Muscle layer of colon (tissue), 2 donors: ENCODE measurements at regions not wholly inside any gene's neighbourhood (a gene's known extent, or its start where the extent isn't known, plus 50 kb on each side); places are given as distances from the start of the nearest gene placed in this dataset.

Source experiments
- H3K27ac ChIP-seq: one replicate; pipeline ENCODE4 v1.7.0; 2013; ENCODE audit warnings: low read depth, mild to moderate bottlenecking, low read length, moderate library complexity
- H3K27me3 ChIP-seq, 2 donors: one replicate each; pipeline ENCODE4 v1.7.0; 2013; ENCODE audit warnings: low read length in 2 of 2, mild to moderate bottlenecking in 2 of 2; ENCODE audit not compliant: insufficient read depth in 2 of 2, control insufficient read depth in 1 of 2
- H3K36me3 ChIP-seq: one replicate; pipeline ENCODE4 v1.7.0; 2013; ENCODE audit warnings: mild to moderate bottlenecking, low read length; ENCODE audit not compliant: insufficient read depth
- H3K4me1 ChIP-seq: one replicate; pipeline ENCODE4 v1.7.0; 2013; ENCODE audit warnings: mild to moderate bottlenecking, low read length; ENCODE audit not compliant: insufficient read depth
- H3K4me3 ChIP-seq, 2 donors: one replicate each; pipeline ENCODE4 v1.7.0; 2013; ENCODE audit warnings: low read length in 2 of 2, low read depth in 1 of 2, mild to moderate bottlenecking in 1 of 2, moderate library complexity in 1 of 2
- H3K9ac ChIP-seq: one replicate; pipeline ENCODE4 v1.7.0; 2013; ENCODE audit warnings: low read length
- H3K9me3 ChIP-seq: one replicate; pipeline ENCODE4 v1.7.0; 2013; ENCODE audit warnings: mild to moderate bottlenecking, low read length
- donor health status: abdominal sarcoma.
- donor health status: Adenocarcinoma of cecum.

DNA sequence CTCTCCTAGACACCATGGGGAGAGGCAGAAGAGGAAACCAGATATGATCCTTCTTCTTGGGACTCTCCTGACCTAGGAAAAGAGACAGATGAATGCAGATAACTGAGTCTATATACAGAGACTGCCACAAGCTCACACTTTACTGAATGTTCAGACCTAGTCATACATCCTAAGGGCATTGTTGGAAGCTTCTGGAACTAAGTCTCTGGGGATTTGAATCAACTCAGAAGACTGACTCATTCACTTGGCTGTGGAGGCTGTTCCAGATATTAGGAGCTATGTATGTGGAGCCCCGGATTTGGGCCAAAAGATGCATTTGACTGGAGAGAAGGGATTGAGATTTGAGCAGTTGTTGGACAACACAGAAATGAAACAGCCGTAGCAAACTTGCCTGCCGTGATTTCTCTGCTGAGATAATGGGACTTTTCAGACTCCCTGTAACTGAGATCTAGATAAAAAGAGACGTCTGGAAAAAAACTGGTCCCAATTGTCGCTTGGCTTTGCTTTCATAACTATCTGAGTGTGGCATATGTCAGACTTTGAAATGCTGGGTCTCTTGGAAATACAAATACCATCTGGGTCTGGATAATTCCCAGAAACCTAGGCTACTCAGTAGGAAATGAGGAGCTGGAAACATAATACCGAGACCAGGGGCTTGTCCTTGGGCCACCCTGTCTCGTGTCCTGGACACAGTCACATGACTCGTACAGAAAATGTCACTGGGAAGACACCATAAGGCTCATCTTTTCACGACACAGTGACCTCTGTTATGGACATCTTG is 396.8 kb downstream of the NUAK1 start:
- Histone ChIP-seq H3K27me3 (no peaks in the 10 kb centered on the region), H3K36me3 (no peaks in the 10 kb centered on the region), H3K9me3 (no peaks in the 10 kb centered on the region), H3K4me1 (peaks cover 14% of the 10 kb centered on the region), H3K27ac (no peak overlapping the region), H3K9ac (no peak overlapping the region), H3K4me3 (no peak overlapping the region)

DNA sequence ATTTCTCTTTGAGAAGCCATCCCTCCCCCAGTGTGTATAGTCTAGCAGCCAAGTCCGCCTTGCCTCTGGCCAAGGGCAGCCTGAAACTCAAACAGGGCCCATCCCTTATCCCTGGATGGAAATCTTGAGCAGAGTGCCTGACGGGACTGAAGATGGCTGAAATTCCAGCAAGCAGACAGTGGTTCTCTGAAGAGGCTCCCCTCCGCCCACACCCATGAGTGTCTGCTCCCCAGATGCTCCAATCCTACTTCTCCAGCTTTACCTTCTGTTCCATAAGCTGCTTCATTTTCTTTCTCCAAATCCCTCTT is 396.2 kb downstream of the NUAK1 start:
- no peak overlapping the region for H3K4me3 ChIP-seq
- H3K9ac ChIP-seq, result no peak overlapping the region
- peaks cover 14% of the 10 kb centered on the region for H3K4me1 ChIP-seq
- H3K27me3 ChIP-seq, result no peaks in the 10 kb centered on the region
- no peaks in the 10 kb centered on the region for H3K36me3 ChIP-seq
- H3K27ac ChIP-seq, result no peak overlapping the region
- no peaks in the 10 kb centered on the region for H3K9me3 ChIP-seq

DNA sequence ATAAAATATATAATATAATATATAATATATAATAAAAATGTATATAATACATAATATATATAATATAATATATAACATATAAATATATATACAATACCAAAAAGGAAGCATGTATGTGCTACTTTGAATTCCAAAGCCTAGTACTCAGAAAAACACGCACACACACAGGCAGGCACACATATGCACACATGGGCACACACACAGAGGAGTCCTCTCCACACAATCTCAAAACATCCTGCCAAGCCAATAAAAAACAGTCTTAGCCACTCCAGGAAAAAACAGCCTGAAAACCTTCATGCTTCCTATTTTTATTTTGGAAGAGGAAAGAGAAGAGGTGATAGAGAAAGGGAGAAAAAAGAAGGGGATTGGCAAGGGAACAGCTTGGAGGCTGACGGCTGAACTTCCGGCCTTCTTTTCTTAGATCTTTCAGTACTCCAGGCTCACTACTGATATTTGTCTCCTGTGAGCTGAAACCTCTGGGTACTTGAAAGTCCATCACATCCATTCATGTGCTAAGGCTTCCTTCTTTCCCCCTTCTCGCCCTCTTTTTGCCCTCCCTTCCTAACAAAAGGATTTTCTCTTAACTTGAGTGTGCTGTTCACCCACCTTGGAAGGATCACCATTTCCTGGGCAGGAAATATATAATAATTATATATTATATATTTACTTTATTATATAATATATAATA is 394.2 kb downstream of the NUAK1 start:
- peaks cover 27% of the 10 kb centered on the region for H3K4me1 ChIP-seq
- H3K4me3 ChIP-seq, result no peak overlapping the region
- H3K27me3 ChIP-seq, result no peaks in the 10 kb centered on the region
- H3K9me3 ChIP-seq, result no peaks in the 10 kb centered on the region
- no peaks in the 10 kb centered on the region for H3K36me3 ChIP-seq
- no peak overlapping the region for H3K27ac ChIP-seq
- no peak overlapping the region for H3K9ac ChIP-seq

DNA sequence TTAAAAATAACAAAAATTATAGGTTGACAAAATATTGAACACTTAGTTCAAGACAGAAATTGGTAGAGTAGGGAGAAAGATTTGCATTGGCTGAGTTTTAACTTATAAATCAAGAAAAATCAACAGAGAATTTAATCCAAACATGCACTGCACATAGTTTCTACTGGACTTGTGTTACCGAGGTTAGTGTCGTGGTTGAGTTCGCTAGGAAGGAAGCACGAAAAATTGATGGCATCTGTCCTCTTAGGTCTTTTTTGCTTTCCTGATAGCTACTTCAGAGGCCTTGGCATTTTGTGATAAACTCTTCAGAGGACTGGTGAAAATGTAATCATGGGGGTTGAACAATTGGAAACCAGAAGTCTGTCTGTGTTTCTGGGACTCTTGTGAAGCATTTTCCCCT is 392.9 kb downstream of the NUAK1 start:
- H3K4me3 ChIP-seq, result no peak overlapping the region
- H3K27ac ChIP-seq, result no peak overlapping the region
- no peaks in the 10 kb centered on the region for H3K36me3 ChIP-seq
- no peaks in the 10 kb centered on the region for H3K27me3 ChIP-seq
- no peaks in the 10 kb centered on the region for H3K9me3 ChIP-seq
- no peak overlapping the region for H3K9ac ChIP-seq
- peaks cover 20% of the 10 kb centered on the region for H3K4me1 ChIP-seq

DNA sequence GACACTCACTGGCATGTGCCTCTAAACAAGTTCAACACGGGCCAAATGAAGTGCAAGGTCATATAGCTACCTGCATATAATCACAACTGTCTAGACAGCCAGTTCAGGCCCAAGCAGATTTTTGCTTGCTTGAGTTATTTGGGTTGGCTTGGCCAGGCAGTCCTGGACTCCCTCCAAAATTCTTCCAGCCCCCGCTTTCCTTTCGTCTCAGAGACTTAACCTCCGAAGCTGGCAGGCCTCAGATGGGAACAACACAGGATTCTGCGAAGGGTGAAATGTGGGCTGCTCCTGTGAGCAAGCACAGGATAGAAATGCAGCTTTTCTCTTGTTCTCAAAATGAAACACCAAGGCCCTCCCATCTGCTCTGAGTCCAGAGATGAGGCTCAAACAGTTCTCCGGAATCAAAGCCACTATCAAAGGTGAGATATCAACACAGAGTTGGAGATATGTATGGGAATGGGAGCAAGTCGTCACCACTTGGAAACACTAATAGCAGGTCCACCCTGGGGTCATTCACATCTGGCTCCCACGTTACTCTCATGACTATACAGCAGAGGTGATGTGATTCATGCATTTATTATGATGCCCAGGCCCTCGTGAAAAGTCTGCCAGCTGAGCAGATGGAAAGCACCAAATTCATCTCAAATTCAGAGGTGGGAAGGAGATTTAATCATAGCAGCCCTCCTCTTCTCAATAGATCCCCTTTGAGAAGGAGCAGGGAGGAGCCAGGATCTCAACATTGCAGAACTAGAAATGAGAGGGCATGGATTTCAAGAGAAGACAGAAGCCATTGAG is 389.8 kb downstream of the NUAK1 start:
- H3K36me3 ChIP-seq, result no peaks in the 10 kb centered on the region
- no peaks in the 10 kb centered on the region for H3K27me3 ChIP-seq
- no peaks in the 10 kb centered on the region for H3K9me3 ChIP-seq
- no peak overlapping the region for H3K27ac ChIP-seq
- no peak overlapping the region for H3K4me3 ChIP-seq
- H3K9ac ChIP-seq, result no peak overlapping the region
- H3K4me1 ChIP-seq, result peaks cover 13% of the 10 kb centered on the region

DNA sequence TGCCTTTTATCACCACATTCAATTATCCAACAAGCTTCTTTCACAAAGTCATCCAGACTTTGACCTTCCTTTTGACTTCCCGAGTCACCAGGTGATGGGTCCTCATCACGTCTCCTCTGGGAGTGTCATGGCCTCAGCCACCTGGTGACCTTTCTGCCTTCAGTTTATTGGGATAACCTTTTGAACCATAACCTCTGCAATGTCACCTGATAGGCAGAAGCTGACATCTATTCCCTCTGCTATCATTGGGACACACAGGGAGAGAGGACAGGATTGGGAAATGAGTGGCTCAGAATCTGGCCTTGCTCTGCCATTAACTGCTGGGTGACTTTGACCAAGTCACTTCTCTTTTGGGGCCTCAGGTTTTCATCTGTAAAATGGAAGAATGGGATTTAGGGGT is 388.7 kb downstream of the NUAK1 start:
- H3K4me1 ChIP-seq, result peaks cover 13% of the 10 kb centered on the region
- no peak overlapping the region for H3K4me3 ChIP-seq
- H3K9ac ChIP-seq, result no peak overlapping the region
- no peak overlapping the region for H3K27ac ChIP-seq
- H3K36me3 ChIP-seq, result no peaks in the 10 kb centered on the region
- no peaks in the 10 kb centered on the region for H3K9me3 ChIP-seq
- no peaks in the 10 kb centered on the region for H3K27me3 ChIP-seq

DNA sequence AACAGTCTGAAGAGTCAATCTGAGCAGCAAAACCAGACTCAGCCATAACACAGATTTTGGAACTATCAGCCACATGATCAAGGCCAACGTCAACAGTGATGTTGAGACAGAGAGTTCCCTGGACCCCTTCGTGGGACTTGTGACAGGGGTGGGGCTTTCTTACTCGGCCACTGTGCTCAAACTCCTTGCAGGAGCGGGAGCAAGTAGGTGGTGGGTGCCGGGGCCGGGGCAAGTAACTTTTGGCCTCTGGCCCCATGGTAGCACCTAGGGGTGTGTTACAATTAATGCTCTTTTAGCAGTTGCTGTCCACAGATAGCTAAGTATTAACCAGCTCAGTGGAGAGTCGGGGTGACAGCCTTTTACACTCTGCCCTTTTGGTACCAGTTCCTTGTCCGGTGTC is 384.4 kb downstream of the NUAK1 start:
- no peak overlapping the region for H3K27ac ChIP-seq
- H3K9ac ChIP-seq, result no peak overlapping the region
- H3K9me3 ChIP-seq, result no peaks in the 10 kb centered on the region
- no peaks in the 10 kb centered on the region for H3K27me3 ChIP-seq
- H3K4me3 ChIP-seq, result no peak overlapping the region
- H3K4me1 ChIP-seq, result peaks cover 1% of the 10 kb centered on the region
- H3K36me3 ChIP-seq, result no peaks in the 10 kb centered on the region

DNA sequence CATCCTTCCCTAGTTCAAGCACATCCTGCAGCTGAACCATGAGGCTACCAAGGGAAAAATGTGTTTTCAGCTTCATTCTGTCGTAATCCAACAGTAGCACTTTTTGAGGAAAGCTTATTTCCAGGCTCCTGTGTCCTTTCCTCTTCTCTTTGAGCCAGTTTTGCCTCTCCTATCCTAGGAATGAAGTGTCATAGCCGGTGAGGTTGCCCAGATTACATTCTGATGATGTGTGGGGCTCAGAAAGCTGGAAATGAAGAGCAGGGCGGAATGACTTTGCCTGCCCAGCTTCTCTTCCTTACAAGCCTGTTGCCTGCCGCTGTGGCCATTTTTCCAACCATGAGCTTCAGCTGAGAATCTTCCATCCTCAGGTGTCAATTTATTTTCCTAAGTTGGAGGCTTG is 381.8 kb downstream of the NUAK1 start:
- H3K9me3 ChIP-seq, result no peaks in the 10 kb centered on the region
- no peak overlapping the region for H3K4me3 ChIP-seq
- H3K4me1 ChIP-seq, result no peaks in the 10 kb centered on the region
- H3K27me3 ChIP-seq, result no peaks in the 10 kb centered on the region
- no peak overlapping the region for H3K27ac ChIP-seq
- no peaks in the 10 kb centered on the region for H3K36me3 ChIP-seq
- no peak overlapping the region for H3K9ac ChIP-seq

DNA sequence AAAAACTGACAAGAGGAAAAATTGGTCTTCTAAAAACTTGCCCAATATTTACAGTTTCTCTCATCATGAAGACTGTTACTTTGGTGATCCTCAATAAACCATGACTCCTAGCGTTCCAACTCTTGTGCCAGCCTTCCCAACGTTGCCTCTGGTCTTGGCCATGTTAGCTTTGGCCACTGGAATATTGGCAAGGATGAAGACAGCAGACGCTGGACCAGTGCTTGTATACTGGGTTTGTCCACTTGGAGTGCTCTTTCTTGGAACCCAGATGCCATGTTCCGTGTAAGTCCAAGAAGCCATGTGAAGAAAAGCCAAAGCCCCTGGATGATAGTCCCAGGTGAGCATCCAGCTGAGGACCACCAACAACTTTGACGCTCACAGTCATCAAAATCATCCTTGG is 379.6 kb downstream of the NUAK1 start:
- no peaks in the 10 kb centered on the region for H3K4me1 ChIP-seq
- no peaks in the 10 kb centered on the region for H3K9me3 ChIP-seq
- no peaks in the 10 kb centered on the region for H3K27me3 ChIP-seq
- no peak overlapping the region for H3K9ac ChIP-seq
- H3K4me3 ChIP-seq, result no peak overlapping the region
- no peak overlapping the region for H3K27ac ChIP-seq
- H3K36me3 ChIP-seq, result no peaks in the 10 kb centered on the region

DNA sequence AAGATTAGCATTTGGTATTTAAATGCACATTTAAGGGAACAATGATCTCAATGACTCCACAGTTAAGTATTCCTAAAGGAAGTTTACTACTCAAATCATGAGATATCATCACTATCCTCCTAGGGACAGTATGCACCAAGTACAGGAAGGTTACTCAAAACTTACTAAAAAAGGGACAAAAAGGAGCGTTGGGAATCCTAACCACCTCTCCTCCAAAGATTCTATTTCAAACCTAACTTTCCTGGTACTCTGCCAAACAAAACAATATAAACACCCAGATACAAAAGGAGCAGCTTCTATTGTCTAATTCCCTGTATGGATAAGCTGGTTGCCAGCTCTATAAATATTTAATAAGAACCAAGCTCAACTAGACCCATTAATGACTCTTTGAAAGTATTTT is 377.7 kb downstream of the NUAK1 start:
- no peak overlapping the region for H3K27ac ChIP-seq
- H3K4me1 ChIP-seq, result no peaks in the 10 kb centered on the region
- H3K36me3 ChIP-seq, result no peaks in the 10 kb centered on the region
- H3K27me3 ChIP-seq, result no peaks in the 10 kb centered on the region
- no peaks in the 10 kb centered on the region for H3K9me3 ChIP-seq
- no peak overlapping the region for H3K9ac ChIP-seq
- H3K4me3 ChIP-seq, result no peak overlapping the region

DNA sequence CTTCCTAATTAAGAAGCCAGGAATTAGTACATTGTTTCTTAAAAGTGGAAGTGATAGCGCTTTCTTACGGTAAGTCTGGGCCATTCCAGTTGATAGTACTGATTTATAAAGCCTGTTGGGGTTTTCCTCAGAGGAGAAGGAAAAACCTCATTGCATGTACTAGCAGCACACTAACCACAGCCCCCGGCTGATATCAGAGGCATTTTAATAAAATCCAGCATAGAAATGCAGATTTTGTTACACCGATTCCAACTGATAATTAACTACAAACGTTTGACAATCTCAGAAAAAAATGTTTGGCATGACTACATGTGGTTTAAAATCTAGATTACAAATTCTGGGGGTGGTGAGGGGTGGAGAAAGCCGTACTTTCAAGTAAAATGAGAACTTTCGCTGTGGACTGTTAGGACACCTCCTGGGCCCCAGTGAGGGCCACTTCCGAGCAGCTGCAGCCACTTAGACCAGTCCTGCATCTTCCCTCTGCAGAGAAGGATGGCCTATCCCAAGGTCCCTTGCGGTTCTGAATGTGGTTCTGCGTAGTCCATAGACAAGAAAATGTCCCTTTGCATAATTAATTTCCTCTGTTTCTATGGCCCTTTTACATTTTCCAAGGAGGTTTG is 374.4 kb downstream of the NUAK1 start:
- Histone ChIP-seq H3K4me3 (no peak overlapping the region), H3K9me3 (no peaks in the 10 kb centered on the region), H3K9ac (no peak overlapping the region), H3K4me1 (no peaks in the 10 kb centered on the region), H3K36me3 (no peaks in the 10 kb centered on the region), H3K27ac (no peak overlapping the region), H3K27me3 (no peaks in the 10 kb centered on the region)
